ENCODE measurements at regions not wholly inside any gene's neighbourhood (a gene's known extent, or its start where the extent isn't known, plus 50 kb on each side); places are given as distances from the start of the nearest gene placed in this dataset.

- Histone ChIP-seq H3K4me3 (ENCODE audit: low read depth, low read length, poor library complexity, severe bottlenecking) (no peak overlapping the region), H4K20me1 (ENCODE audit: insufficient read depth, low read length) (no peaks in the 10 kb centered on the region), H3K4me2 (ENCODE audit: low read length) (no peak overlapping the region), H3K27ac (ENCODE audit: low read depth, low read length, poor library complexity, severe bottlenecking) (no peak overlapping the region), H3K4me1 (ENCODE audit: insufficient read depth, low read length, poor library complexity, severe bottlenecking) (no peaks in the 10 kb centered on the region), H3K36me3 (ENCODE audit: insufficient read depth, low read length) (no peaks in the 10 kb centered on the region), H3K9me2 (ENCODE audit: insufficient read depth, low read length) (no peaks in the 10 kb centered on the region), H3K79me2 (ENCODE audit: insufficient read depth, low read depth, low read length) (no peaks in the 10 kb centered on the region), H2AFZ (ENCODE audit: low read length) (no peak overlapping the region), H3K9me3 (ENCODE audit: low read length) (no peaks in the 10 kb centered on the region)
- no peak for DNase-seq (ENCODE audit: low spot score)
- intact Hi-C loops (cut with micrococcal nuclease; ENCODE audit: unreplicated experiment) = no loop called here
- ChIA-PET POLR2A (interaction anchor here (1.1 kb wide), 1 partner anchor 8 kb away, joined by 3 read pairs; no protein-coding TSS in a partner anchor), CTCF (ENCODE audit: unreplicated experiment) (no interaction called here)
- no TSS peak for BruUV-seq (replicated peaks)
- TF ChIP-seq, protein P1, sequence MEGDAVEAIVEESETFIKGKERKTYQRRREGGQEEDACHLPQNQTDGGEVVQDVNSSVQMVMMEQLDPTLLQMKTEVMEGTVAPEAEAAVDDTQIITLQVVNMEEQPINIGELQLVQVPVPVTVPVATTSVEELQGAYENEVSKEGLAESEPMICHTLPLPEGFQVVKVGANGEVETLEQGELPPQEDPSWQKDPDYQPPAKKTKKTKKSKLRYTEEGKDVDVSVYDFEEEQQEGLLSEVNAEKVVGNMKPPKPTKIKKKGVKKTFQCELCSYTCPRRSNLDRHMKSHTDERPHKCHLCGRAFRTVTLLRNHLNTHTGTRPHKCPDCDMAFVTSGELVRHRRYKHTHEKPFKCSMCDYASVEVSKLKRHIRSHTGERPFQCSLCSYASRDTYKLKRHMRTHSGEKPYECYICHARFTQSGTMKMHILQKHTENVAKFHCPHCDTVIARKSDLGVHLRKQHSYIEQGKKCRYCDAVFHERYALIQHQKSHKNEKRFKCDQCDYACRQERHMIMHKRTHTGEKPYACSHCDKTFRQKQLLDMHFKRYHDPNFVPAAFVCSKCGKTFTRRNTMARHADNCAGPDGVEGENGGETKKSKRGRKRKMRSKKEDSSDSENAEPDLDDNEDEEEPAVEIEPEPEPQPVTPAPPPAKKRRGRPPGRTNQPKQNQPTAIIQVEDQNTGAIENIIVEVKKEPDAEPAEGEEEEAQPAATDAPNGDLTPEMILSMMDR (conservative IDR thresholded peaks at IDR 0.05; ENCODE audit: low read length) = no peak
- TF ChIP-seq EZH2phosphoT487 (IDR thresholded peaks at IDR 0.05; ENCODE audit: borderline replicate concordance, low read depth, low read length) = no peak
Observed at GRCh38 chr4:20331642-20332041, 79.9 kb downstream of the SLIT2 start.

- Histone ChIP-seq H3K9me3 (ENCODE audit: low read length) (no peaks in the 10 kb centered on the region), H3K27ac (ENCODE audit: low read depth, low read length, poor library complexity, severe bottlenecking) (no peak overlapping the region), H3K36me3 (ENCODE audit: insufficient read depth, low read length) (no peaks in the 10 kb centered on the region), H4K20me1 (ENCODE audit: insufficient read depth, low read length) (no peaks in the 10 kb centered on the region), H3K4me3 (ENCODE audit: low read depth, low read length, poor library complexity, severe bottlenecking) (no peak overlapping the region), H3K4me1 (ENCODE audit: insufficient read depth, low read length, poor library complexity, severe bottlenecking) (no peaks in the 10 kb centered on the region), H2AFZ (ENCODE audit: low read length) (no peak overlapping the region), H3K4me2 (ENCODE audit: low read length) (no peak overlapping the region), H3K9me2 (ENCODE audit: insufficient read depth, low read length) (no peaks in the 10 kb centered on the region), H3K79me2 (ENCODE audit: insufficient read depth, low read depth, low read length) (no peaks in the 10 kb centered on the region)
- ChIA-PET POLR2A (interaction anchor here (0.8 to 1.0 kb wide), 2 partner anchors 12 to 156 kb away, joined by 3 to 4 read pairs; no protein-coding TSS in a partner anchor), CTCF (ENCODE audit: unreplicated experiment) (no interaction called here)
- intact Hi-C loops (cut with micrococcal nuclease; ENCODE audit: unreplicated experiment) = no loop called here
- TF ChIP-seq, protein P1 (conservative IDR thresholded peaks at IDR 0.05; ENCODE audit: low read length) = no peak
- TF ChIP-seq EZH2phosphoT487 (IDR thresholded peaks at IDR 0.05; ENCODE audit: borderline replicate concordance, low read depth, low read length) = no peak
- no TSS peak for BruUV-seq (replicated peaks)
- DNase-seq (ENCODE audit: low spot score) = no peak
Observed at GRCh38 chr4:20333141-20333715, 81.5 kb downstream of the SLIT2 start.

DNA sequence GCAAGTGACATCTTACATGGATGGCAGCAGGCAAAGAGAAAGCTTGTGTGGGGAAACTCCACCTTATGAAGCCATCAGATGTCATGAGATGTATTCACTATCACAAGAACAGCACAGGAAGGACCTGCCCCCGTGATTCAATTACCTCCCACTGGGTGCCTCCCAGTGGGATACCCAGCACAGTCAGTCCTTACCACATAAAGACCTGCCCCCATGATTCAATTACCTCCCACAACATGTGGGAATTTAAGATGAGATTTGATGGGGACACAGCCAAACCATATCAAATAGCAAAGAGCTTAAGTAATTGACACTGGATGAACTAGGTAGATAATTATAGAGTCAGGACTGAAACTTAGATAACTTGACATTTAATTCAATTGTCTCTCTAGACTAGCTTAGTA, 85.6 kb downstream of the SLIT2 start:
- Histone ChIP-seq H3K4me3 (ENCODE audit: low read depth, low read length, poor library complexity, severe bottlenecking) (no peak overlapping the region), H2AFZ (ENCODE audit: low read length) (no peak overlapping the region), H3K4me2 (ENCODE audit: low read length) (no peak overlapping the region), H3K9me2 (ENCODE audit: insufficient read depth, low read length) (no peaks in the 10 kb centered on the region), H3K4me1 (ENCODE audit: insufficient read depth, low read length, poor library complexity, severe bottlenecking) (no peaks in the 10 kb centered on the region), H3K9me3 (ENCODE audit: low read length) (no peaks in the 10 kb centered on the region), H3K36me3 (ENCODE audit: insufficient read depth, low read length) (no peaks in the 10 kb centered on the region), H3K27ac (ENCODE audit: low read depth, low read length, poor library complexity, severe bottlenecking) (no peak overlapping the region), H3K79me2 (ENCODE audit: insufficient read depth, low read depth, low read length) (no peaks in the 10 kb centered on the region), H4K20me1 (ENCODE audit: insufficient read depth, low read length) (no peaks in the 10 kb centered on the region)
- no peak for DNase-seq (ENCODE audit: low spot score)
- ChIA-PET CTCF (ENCODE audit: unreplicated experiment) (no interaction called here), POLR2A (no interaction called here)
- intact Hi-C loops (cut with micrococcal nuclease; ENCODE audit: unreplicated experiment) = no loop called here
- no TSS peak for BruUV-seq (replicated peaks)
- TF ChIP-seq, protein P1 (conservative IDR thresholded peaks at IDR 0.05; ENCODE audit: low read length) = no peak
- TF ChIP-seq EZH2phosphoT487 (IDR thresholded peaks at IDR 0.05; ENCODE audit: borderline replicate concordance, low read depth, low read length) = no peak

All from OCI-LY7 (cell line).